Sigmoid colon (tissue), 6 donors: ENCODE measurements at regions not wholly inside any gene's neighbourhood (a gene's known extent, or its start where the extent isn't known, plus 50 kb on each side); places are given as distances from the start of the nearest gene placed in this dataset.
"Not testable (repeated sequence)": the region's sequence is repeated elsewhere in the genome, so short reads cannot be mapped to it uniquely, and the experiment has no call there.

ENCODE experiments used
- DNase-seq: peaks from one replicate; pipeline ENCODE4 v3.0.0-alpha.2; 2019
- H3K27ac ChIP-seq, 4 donors: fragments of 200-600 bp; sonication (generic); one replicate each; pipeline ENCODE4 v1.5.1; 2016 to 2019; ENCODE audit warnings: mild to moderate bottlenecking in 1 of 4
- H3K27me3 ChIP-seq, 3 donors: fragments of 200-600 bp; sonication (generic); one replicate each; pipeline ENCODE4 v1.5.1; 2019; ENCODE audit warnings: mild to moderate bottlenecking in 1 of 3
- H3K36me3 ChIP-seq, 4 donors: fragments of 200-600 bp; sonication (generic); one replicate each; pipeline ENCODE4 v1.5.1; 2016 to 2019
- H3K4me1 ChIP-seq, 4 donors: fragments of 200-600 bp; sonication (generic); one replicate each; pipeline ENCODE4 v1.5.1; 2017 to 2019
- H3K4me3 ChIP-seq, 4 donors: fragments of 200-600 bp; sonication (generic); one replicate each; pipeline ENCODE4 v1.5.1; 2017 to 2019; ENCODE audit warnings: mild to moderate bottlenecking in 2 of 4, moderate library complexity in 1 of 4
- H3K9me3 ChIP-seq, 4 donors: fragments of 200-600 bp in 3 of 4; sonication (generic) in 3 of 4; one replicate each; pipeline versions ENCODE4 v1.5.1 to v1.6.1; 2013 to 2019
- CTCF ChIP-seq, 4 experiments: fragments of 450-650 bp in 3 of 4; fragments of 200-600 bp in 1 of 4; IDR thresholded peaks; one replicate each; pipeline ENCODE4 v1.5.1; 2016 to 2019; ENCODE audit warnings: antibody characterized with exemption in 4 of 4, mild to moderate bottlenecking in 3 of 4, moderate library complexity in 2 of 4
- EP300 ChIP-seq, 4 donors: sonication (generic); formaldehyde crosslinking; IDR thresholded peaks; one replicate each; pipeline ENCODE4 v1.6.1; 2017; ENCODE audit warnings: antibody characterized with exemption in 4 of 4
- POLR2A ChIP-seq, 2 donors: fragments of 450-650 bp; IDR thresholded peaks; one replicate each; pipeline ENCODE4 v1.6.1; 2016; ENCODE audit warnings: antibody characterized with exemption in 2 of 2, mild to moderate bottlenecking in 2 of 2, moderate library complexity in 2 of 2
- POLR2AphosphoS5 ChIP-seq, 4 donors: sonication (generic); formaldehyde crosslinking; IDR thresholded peaks; one replicate each; pipeline ENCODE4 v1.6.1; 2017; ENCODE audit warnings: antibody characterized with exemption in 4 of 4
- WGBS, 2 donors: extraction: QIAGEN DNeasy Blood & Tissue Kit; methylation state at CpG; one replicate each; pipeline ENCODE4 v1.1.7; 2013; 5-methylcytosine and 5-hydroxymethylcytosine counted together
- intact Hi-C: fragments of 100-400 bp; cut with DNase I; formaldehyde crosslinking; loops from one replicate; pipeline ENCODE4 v1.15.1; 2023
- donor health status: healthy with polysubstance abuse.
- donor health status: healthy.

- DNase-seq: no peak
- 87 to 89% methylated on average over 6 of the region's 6 CpGs for WGBS, 2 donors
- intact Hi-C loops: no loop called here
These were observed 605.2 kb downstream of the GALC start for GRCh38 chr14:87387806-87388205.

GRCh38 chr14:87386524-87386923, 606.5 kb downstream of the GALC start:
- peaks cover 0 to 19% (median 7%) of the 10 kb centered on the region in 4 donors for H3K4me1 ChIP-seq
- H3K4me3 ChIP-seq: no peak overlapping the region
- H3K9me3 ChIP-seq: no peaks in the 10 kb centered on the region
- no peaks in the 10 kb centered on the region for H3K27me3 ChIP-seq
- TF ChIP-seq POLR2A (IDR thresholded peaks at IDR 0.05) (no peak), EP300 (IDR thresholded peaks at IDR 0.05) (peak in 2 of 4 donors; percentile 33 to 58), POLR2AphosphoS5 (IDR thresholded peaks at IDR 0.05) (peak in 3 of 4 donors; percentile 65 to 77 (median 66))
- peak overlapping the region in 2 of 4 donors; percentile 33 to 48 for H3K27ac ChIP-seq
- no peaks in the 10 kb centered on the region for H3K36me3 ChIP-seq
- intact Hi-C loops: no loop called here
- no peak for DNase-seq

More at GRCh38 chr14:87387806-87388205, 605.2 kb downstream of the GALC start:
- Histone ChIP-seq H3K4me3 (no peak overlapping the region), H3K4me1 (peaks cover 0 to 19% (median 7%) of the 10 kb centered on the region in 4 donors), H3K27me3 (no peaks in the 10 kb centered on the region), H3K36me3 (no peaks in the 10 kb centered on the region), H3K9me3 (no peaks in the 10 kb centered on the region), H3K27ac (no peak overlapping the region)
- no peak for TF ChIP-seq EP300 (IDR thresholded peaks at IDR 0.05)
- no peak for TF ChIP-seq POLR2A (IDR thresholded peaks at IDR 0.05)
- TF ChIP-seq POLR2AphosphoS5 (IDR thresholded peaks at IDR 0.05): no peak
- no peak for TF ChIP-seq CTCF (IDR thresholded peaks at IDR 0.05)

- no peak overlapping the region for H3K27ac ChIP-seq
- DNase-seq: no peak
- intact Hi-C loops: no loop called here
- 55 to 87% methylated on average over 2 of the region's 2 CpGs for WGBS, 2 donors
- H3K36me3 ChIP-seq: no peaks in the 10 kb centered on the region
- no peaks in the 10 kb centered on the region for H3K9me3 ChIP-seq
- TF ChIP-seq POLR2A (IDR thresholded peaks at IDR 0.05) (no peak), POLR2AphosphoS5 (IDR thresholded peaks at IDR 0.05) (no peak), CTCF (IDR thresholded peaks at IDR 0.05) (no peak), EP300 (IDR thresholded peaks at IDR 0.05) (no peak)
- H3K27me3 ChIP-seq: no peaks in the 10 kb centered on the region
- no peak overlapping the region for H3K4me3 ChIP-seq
- H3K4me1 ChIP-seq: peaks cover 0 to 6% (median 0%) of the 10 kb centered on the region in 4 donors
These were observed 612.9 kb downstream of the GALC start for GRCh38 chr14:87380054-87380453.

- H3K27ac ChIP-seq: no peak overlapping the region
- H3K36me3 ChIP-seq: no peaks in the 10 kb centered on the region
- peaks cover 0 to 6% (median 0%) of the 10 kb centered on the region in 4 donors for H3K9me3 ChIP-seq
- TF ChIP-seq EP300 (IDR thresholded peaks at IDR 0.05): no peak
- TF ChIP-seq POLR2A (IDR thresholded peaks at IDR 0.05): no peak
- TF ChIP-seq CTCF (IDR thresholded peaks at IDR 0.05): no peak
- no peak for TF ChIP-seq POLR2AphosphoS5 (IDR thresholded peaks at IDR 0.05)
- 52 to 62% methylated on average over 2 of the region's 2 CpGs for WGBS, 2 donors
- H3K4me3 ChIP-seq: no peak overlapping the region
- no peaks in the 10 kb centered on the region for H3K4me1 ChIP-seq
- intact Hi-C loops: no loop called here
- H3K27me3 ChIP-seq: no peaks in the 10 kb centered on the region
- DNase-seq: no peak
These were observed 624.2 kb downstream of the GALC start for GRCh38 chr14:87368751-87369150.

- peak; percentile 40 for DNase-seq
- 87 to 92% methylated on average over 8 of the region's 8 CpGs for WGBS, 2 donors
- H3K9me3 ChIP-seq, H3K27me3 ChIP-seq, H3K4me1 ChIP-seq, H3K36me3 ChIP-seq, H3K4me3 ChIP-seq, H3K27ac ChIP-seq, intact Hi-C loops: not testable (repeated sequence)
These were observed 632.7 kb downstream of the GALC start for GRCh38 chr14:87360246-87360645.

GRCh38 chr14:87351007-87351406, 642.0 kb downstream of the GALC start:
- intact Hi-C loops: no loop called here
- no peaks in the 10 kb centered on the region for H3K36me3 ChIP-seq
- H3K4me1 ChIP-seq: no peaks in the 10 kb centered on the region
- DNase-seq: no peak
- no peaks in the 10 kb centered on the region for H3K27me3 ChIP-seq
- no peaks in the 10 kb centered on the region for H3K9me3 ChIP-seq
- TF ChIP-seq CTCF (IDR thresholded peaks at IDR 0.05) (no peak), POLR2A (IDR thresholded peaks at IDR 0.05) (no peak), EP300 (IDR thresholded peaks at IDR 0.05) (no peak), POLR2AphosphoS5 (IDR thresholded peaks at IDR 0.05) (no peak)
- WGBS, 2 donors: 74 to 80% methylated on average over 7 of the region's 7 CpGs
- H3K4me3 ChIP-seq: no peak overlapping the region
- no peak overlapping the region for H3K27ac ChIP-seq
